Esophagus mucosa (tissue), 1 donor: ENCODE measurements at regions not wholly inside any gene's neighbourhood (a gene's known extent, or its start where the extent isn't known, plus 50 kb on each side); places are given as distances from the start of the nearest gene placed in this dataset.

Experiments
- ATAC-seq: fragments of 200-7000 bp; cut with Tn5 transposase; one replicate; pipeline ENCODE4 v1.9.1; 2020
- donor health status: DM: yes; HTN: yes; CAD: no.

GRCh38 chr6:9583753-9584352 is 831.0 kb downstream of the TFAP2A start:
- no peak for ATAC-seq

- ATAC-seq: no peak
These were observed 833.7 kb downstream of the TFAP2A start for GRCh38 chr6:9581155-9581554.

- no peak for ATAC-seq
These were observed 838.4 kb downstream of the TFAP2A start for GRCh38 chr6:9576521-9576920.

GRCh38 chr6:9566096-9566495 is 848.8 kb downstream of the TFAP2A start:
- ATAC-seq: no peak

- no peak for ATAC-seq
These were observed 850.9 kb downstream of the TFAP2A start for GRCh38 chr6:9564021-9564420.

- ATAC-seq: no peak
These were observed 851.3 kb downstream of the TFAP2A start for GRCh38 chr6:9563568-9563967.

- no peak for ATAC-seq
These were observed 860.1 kb downstream of the TFAP2A start for GRCh38 chr6:9554806-9555205.

GRCh38 chr6:9554323-9554722 is 860.6 kb downstream of the TFAP2A start:
- no peak for ATAC-seq

- ATAC-seq: no peak
These were observed 861.9 kb downstream of the TFAP2A start for GRCh38 chr6:9553002-9553401.

- ATAC-seq: no peak
These were observed 871.2 kb downstream of the TFAP2A start for GRCh38 chr6:9543649-9544048.

GRCh38 chr6:9540534-9541126 is 874.2 kb downstream of the TFAP2A start:
- ATAC-seq: peak; percentile 53

GRCh38 chr6:9540126-9540525 is 874.7 kb downstream of the TFAP2A start:
- no peak for ATAC-seq

- no peak for ATAC-seq
These were observed 875.6 kb downstream of the TFAP2A start for GRCh38 chr6:9539231-9539755.

- no peak for ATAC-seq
These were observed 877.5 kb downstream of the TFAP2A start for GRCh38 chr6:9537381-9537780.

GRCh38 chr6:9535106-9535505 is 879.8 kb downstream of the TFAP2A start:
- no peak for ATAC-seq

- peak; percentile 55 for ATAC-seq
These were observed 882.0 kb downstream of the TFAP2A start for GRCh38 chr6:9532621-9533557.

GRCh38 chr6:9527679-9528286 is 887.1 kb downstream of the TFAP2A start:
- ATAC-seq: no peak

GRCh38 chr6:9523462-9523861 is 891.4 kb downstream of the TFAP2A start:
- ATAC-seq: no peak

GRCh38 chr6:9522101-9522500 is 892.8 kb downstream of the TFAP2A start:
- no peak for ATAC-seq

- ATAC-seq: no peak
These were observed 893.7 kb downstream of the TFAP2A start for GRCh38 chr6:9521152-9521530.

GRCh38 chr6:9520417-9521151 is 894.3 kb downstream of the TFAP2A start:
- no peak for ATAC-seq

GRCh38 chr6:9518431-9518830 is 896.4 kb downstream of the TFAP2A start:
- ATAC-seq: no peak
